Left lung (tissue), 4 donors: ENCODE measurements at regions not wholly inside any gene's neighbourhood (a gene's known extent, or its start where the extent isn't known, plus 50 kb on each side); places are given as distances from the start of the nearest gene placed in this dataset.

Source experiments
- ATAC-seq: fragments of 200-7000 bp; cut with Tn5 transposase; one replicate; pipeline ENCODE4 v1.9.1; 2020; ENCODE audit warnings: moderate library complexity
- DNase-seq, 4 donors: peaks; one replicate each; pipeline ENCODE4 v3.0.0-alpha.2; 2013 to 2020
- H3K27ac ChIP-seq, 2 donors: fragments of 200-600 bp; sonication (generic) in 1 of 2; one replicate each; pipeline versions ENCODE4 v1.5.0 to v1.8.0; 2020 to 2021
- H3K27me3 ChIP-seq, 2 donors: fragments of 200-600 bp; sonication (generic) in 1 of 2; one replicate each; pipeline versions ENCODE4 v1.5.0 to v1.8.0; 2020 to 2021
- H3K36me3 ChIP-seq, 2 donors: fragments of 200-600 bp; sonication (generic) in 1 of 2; one replicate each; pipeline versions ENCODE4 v1.5.0 to v1.8.0; 2020 to 2021
- H3K4me1 ChIP-seq, 2 donors: fragments of 200-600 bp; one replicate each; pipeline ENCODE4 v1.8.0; 2021
- H3K4me3 ChIP-seq, 2 donors: fragments of 200-600 bp; sonication (generic) in 1 of 2; one replicate each; pipeline versions ENCODE4 v1.5.0 to v1.8.0; 2020 to 2021; ENCODE audit warnings: mild to moderate bottlenecking in 1 of 2
- H3K9me3 ChIP-seq, 2 donors: fragments of 200-600 bp; sonication (generic) in 1 of 2; one replicate each; pipeline versions ENCODE4 v1.5.0 to v1.8.0; 2020 to 2021
- intact Hi-C, 2 donors: fragments of 100-400 bp; cut with DNase I; formaldehyde crosslinking; loops; one replicate each; pipeline versions ENCODE4 v1.11.2 to v1.14.2; 2022
- TF ChIP-seq, protein P1 (sequence below), 2 donors: fragments of 200-600 bp; sonication (generic) in 1 of 2; IDR thresholded peaks; one replicate each; pipeline versions ENCODE4 v1.5.0 to v1.8.0; 2021; ENCODE audit warnings: antibody characterized with exemption in 2 of 2
- donor health status: DM: no; HTN: yes; CAD: no.
- donor health status: DM: no; HTN: no; CAD: no.

GRCh38 chr6:76422511-76423213, 350.2 kb upstream of the IMPG1 start:
- DNase-seq (no peak), ATAC-seq (no peak)
- Histone ChIP-seq H3K36me3 (no peaks in the 10 kb centered on the region), H3K9me3 (no peaks in the 10 kb centered on the region), H3K4me1 (no peaks in the 10 kb centered on the region), H3K27me3 (no peaks in the 10 kb centered on the region), H3K27ac (no peak overlapping the region), H3K4me3 (no peak overlapping the region)
- TF ChIP-seq, protein P1, sequence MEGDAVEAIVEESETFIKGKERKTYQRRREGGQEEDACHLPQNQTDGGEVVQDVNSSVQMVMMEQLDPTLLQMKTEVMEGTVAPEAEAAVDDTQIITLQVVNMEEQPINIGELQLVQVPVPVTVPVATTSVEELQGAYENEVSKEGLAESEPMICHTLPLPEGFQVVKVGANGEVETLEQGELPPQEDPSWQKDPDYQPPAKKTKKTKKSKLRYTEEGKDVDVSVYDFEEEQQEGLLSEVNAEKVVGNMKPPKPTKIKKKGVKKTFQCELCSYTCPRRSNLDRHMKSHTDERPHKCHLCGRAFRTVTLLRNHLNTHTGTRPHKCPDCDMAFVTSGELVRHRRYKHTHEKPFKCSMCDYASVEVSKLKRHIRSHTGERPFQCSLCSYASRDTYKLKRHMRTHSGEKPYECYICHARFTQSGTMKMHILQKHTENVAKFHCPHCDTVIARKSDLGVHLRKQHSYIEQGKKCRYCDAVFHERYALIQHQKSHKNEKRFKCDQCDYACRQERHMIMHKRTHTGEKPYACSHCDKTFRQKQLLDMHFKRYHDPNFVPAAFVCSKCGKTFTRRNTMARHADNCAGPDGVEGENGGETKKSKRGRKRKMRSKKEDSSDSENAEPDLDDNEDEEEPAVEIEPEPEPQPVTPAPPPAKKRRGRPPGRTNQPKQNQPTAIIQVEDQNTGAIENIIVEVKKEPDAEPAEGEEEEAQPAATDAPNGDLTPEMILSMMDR (IDR thresholded peaks at IDR 0.05) = no peak
- intact Hi-C loops = no loop called here

GRCh38 chr6:76420094-76420493, 347.6 kb upstream of the IMPG1 start:
- DNase-seq = no peak
- no peaks in the 10 kb centered on the region for H3K27me3 ChIP-seq
- TF ChIP-seq, protein P1 (IDR thresholded peaks at IDR 0.05) = no peak
- no peaks in the 10 kb centered on the region for H3K9me3 ChIP-seq
- H3K4me3 ChIP-seq = no peak overlapping the region
- intact Hi-C loops = no loop called here
- ATAC-seq = no peak
- no peaks in the 10 kb centered on the region for H3K4me1 ChIP-seq
- no peak overlapping the region for H3K27ac ChIP-seq
- no peaks in the 10 kb centered on the region for H3K36me3 ChIP-seq

- DNase-seq (no peak), ATAC-seq (peak; percentile 64)
- no peaks in the 10 kb centered on the region for H3K27me3 ChIP-seq
- TF ChIP-seq, protein P1 (IDR thresholded peaks at IDR 0.05) = no peak
- H3K9me3 ChIP-seq = no peaks in the 10 kb centered on the region
- H3K4me1 ChIP-seq = no peaks in the 10 kb centered on the region
- no peak overlapping the region for H3K27ac ChIP-seq
- no peak overlapping the region for H3K4me3 ChIP-seq
- intact Hi-C loops = no loop called here
- no peaks in the 10 kb centered on the region for H3K36me3 ChIP-seq
Observed at GRCh38 chr6:76418560-76419223, 346.2 kb upstream of the IMPG1 start.

DNA sequence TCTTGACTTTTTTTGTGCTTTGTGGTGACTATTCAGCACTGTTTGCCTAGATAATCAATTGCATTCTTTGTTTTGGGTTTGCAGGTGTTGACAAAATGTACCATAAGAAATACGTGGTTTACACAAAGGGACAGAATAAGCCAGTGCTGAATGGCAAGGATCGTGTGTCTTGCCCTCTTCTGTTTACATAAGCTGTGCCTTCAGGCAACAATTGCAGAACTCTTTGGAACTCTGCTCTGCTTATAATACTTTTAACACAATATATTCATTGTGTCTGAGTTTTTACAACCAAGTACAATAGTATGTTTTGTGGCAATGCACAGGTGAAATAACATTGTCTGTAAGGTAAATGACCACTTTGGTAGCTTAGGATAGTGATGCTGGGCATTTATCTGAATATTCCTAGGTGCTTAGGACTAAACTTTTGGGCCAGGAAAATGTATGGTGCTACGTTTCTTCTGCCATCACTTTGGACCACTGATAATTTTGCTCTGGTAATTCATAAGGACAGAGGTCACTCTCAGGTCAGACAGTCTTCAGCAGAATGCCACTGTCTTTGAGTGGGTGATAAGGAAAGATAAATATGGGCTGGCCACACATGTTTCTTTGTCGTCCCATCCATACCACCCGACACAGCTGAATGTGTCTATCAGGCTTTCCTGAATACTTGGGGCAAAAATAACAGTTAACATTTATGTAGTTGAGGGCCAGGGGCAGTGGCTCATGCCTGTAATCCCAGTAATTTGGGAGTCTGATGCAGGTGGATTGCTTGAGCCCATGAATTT, 344.6 kb upstream of the IMPG1 start:
- TF ChIP-seq, protein P1 (IDR thresholded peaks at IDR 0.05) = no peak
- Histone ChIP-seq H3K4me3 (no peak overlapping the region), H3K4me1 (no peaks in the 10 kb centered on the region), H3K9me3 (no peaks in the 10 kb centered on the region), H3K27me3 (no peaks in the 10 kb centered on the region), H3K27ac (no peak overlapping the region), H3K36me3 (no peaks in the 10 kb centered on the region)
- ATAC-seq = no peak
- no peak for DNase-seq
- intact Hi-C loops = no loop called here

DNA sequence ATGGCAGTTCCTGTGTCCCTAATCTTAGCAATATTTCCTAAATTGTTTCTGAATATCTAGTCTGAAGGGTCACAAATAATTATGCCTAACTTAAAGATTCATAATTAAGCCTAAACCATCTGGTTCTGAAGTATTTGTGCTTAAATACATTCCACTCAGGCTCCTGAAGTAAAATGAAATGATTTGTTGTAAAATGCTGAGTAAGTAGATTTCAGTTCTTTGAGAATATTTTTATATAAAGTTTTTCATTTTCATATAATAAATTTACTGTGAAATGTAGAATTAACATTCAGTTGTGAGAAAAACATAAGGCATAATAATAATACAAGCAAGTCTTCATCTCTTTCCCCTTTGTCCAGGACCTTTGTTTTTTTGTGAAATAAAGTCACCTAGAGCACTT, 330.6 kb upstream of the IMPG1 start:
- Histone ChIP-seq H3K9me3 (peaks cover 0 to 3% of the 10 kb centered on the region in 2 donors), H3K4me1 (no peaks in the 10 kb centered on the region), H3K27me3 (no peaks in the 10 kb centered on the region), H3K27ac (no peak overlapping the region), H3K4me3 (no peak overlapping the region), H3K36me3 (no peaks in the 10 kb centered on the region)
- TF ChIP-seq, protein P1 (IDR thresholded peaks at IDR 0.05) = no peak
- ATAC-seq = no peak
- intact Hi-C loops = no loop called here
- no peak for DNase-seq
